ENCODE measurements at regions not wholly inside any gene's neighbourhood (a gene's known extent, or its start where the extent isn't known, plus 50 kb on each side); places are given as distances from the start of the nearest gene placed in this dataset.

- TF ChIP-seq CTCF (IDR thresholded peaks at IDR 0.05), result no peak
- no peak for TF ChIP-seq POLR2A (IDR thresholded peaks at IDR 0.05)
- no peak overlapping the region for H3K4me3 ChIP-seq (ENCODE audit: low read depth, poor library complexity, severe bottlenecking)
- no peak for DNase-seq (ENCODE audit: low spot score in 2 of 2)
- intact Hi-C loops (cut with DNase I; ENCODE audit: low total_unique reads), result no loop called here
- WGBS, 2 donors, result 68 to 69% methylated on average over 3 of the region's 3 CpGs
Measured at GRCh38 chr2:117562654-117563053, 251.8 kb upstream of the DDX18 start.

GRCh38 chr2:117571590-117572349 is 242.7 kb upstream of the DDX18 start:
- intact Hi-C loops (cut with DNase I; ENCODE audit: low total_unique reads), result no loop called here
- H3K4me3 ChIP-seq (ENCODE audit: low read depth, poor library complexity, severe bottlenecking), result no peak overlapping the region
- DNase-seq (ENCODE audit: low spot score in 2 of 2), result no peak
- WGBS, 2 donors, result 52 to 84% methylated on average over 3 of the region's 3 CpGs
- TF ChIP-seq CTCF (IDR thresholded peaks at IDR 0.05) (no peak), POLR2A (IDR thresholded peaks at IDR 0.05) (no peak)

- intact Hi-C loops (cut with DNase I; ENCODE audit: low total_unique reads), result no loop called here
- no peak for DNase-seq (ENCODE audit: low spot score in 2 of 2)
- no peak for TF ChIP-seq POLR2A (IDR thresholded peaks at IDR 0.05)
- no peak for TF ChIP-seq CTCF (IDR thresholded peaks at IDR 0.05)
- no peak overlapping the region for H3K4me3 ChIP-seq (ENCODE audit: low read depth, poor library complexity, severe bottlenecking)
- 86 to 88% methylated on average over 4 of the region's 4 CpGs for WGBS, 2 donors
Measured at GRCh38 chr2:117587310-117587709, 227.2 kb upstream of the DDX18 start.

GRCh38 chr2:117603060-117603459 is 211.4 kb upstream of the DDX18 start:
- WGBS, 2 donors, result 56 to 65% methylated on average over 3 of the region's 3 CpGs
- intact Hi-C loops (cut with DNase I; ENCODE audit: low total_unique reads), result no loop called here
- DNase-seq (ENCODE audit: low spot score in 2 of 2), result no peak
- no peak overlapping the region for H3K4me3 ChIP-seq (ENCODE audit: low read depth, poor library complexity, severe bottlenecking)
- TF ChIP-seq CTCF (IDR thresholded peaks at IDR 0.05), result no peak
- no peak for TF ChIP-seq POLR2A (IDR thresholded peaks at IDR 0.05)

- TF ChIP-seq CTCF (IDR thresholded peaks at IDR 0.05) (no peak), POLR2A (IDR thresholded peaks at IDR 0.05) (no peak)
- no peak for DNase-seq (ENCODE audit: low spot score in 2 of 2)
- H3K4me3 ChIP-seq (ENCODE audit: low read depth, poor library complexity, severe bottlenecking), result no peak overlapping the region
- WGBS, 2 donors, result 11 to 33% methylated on average over 5 of the region's 5 CpGs
- intact Hi-C loops (cut with DNase I; ENCODE audit: low total_unique reads), result no loop called here
Measured at GRCh38 chr2:117603567-117603966, 210.9 kb upstream of the DDX18 start.

- H3K4me3 ChIP-seq (ENCODE audit: low read depth, poor library complexity, severe bottlenecking), result no peak overlapping the region
- WGBS, 2 donors, result 54 to 56% methylated on average over 2 of the region's 2 CpGs
- intact Hi-C loops (cut with DNase I; ENCODE audit: low total_unique reads), result no loop called here
- DNase-seq (ENCODE audit: low spot score in 2 of 2), result no peak
- TF ChIP-seq POLR2A (IDR thresholded peaks at IDR 0.05), result no peak
Measured at GRCh38 chr2:117607202-117607601, 207.3 kb upstream of the DDX18 start.

Measured in lower leg skin (tissue), 4 donors.